ENCODE measurements at regions not wholly inside any gene's neighbourhood (a gene's known extent, or its start where the extent isn't known, plus 50 kb on each side); places are given as distances from the start of the nearest gene placed in this dataset.

GRCh38 chr2:150319085-150319484 lies 168.4 kb downstream of the RND3 start:
- H3K27ac ChIP-seq, result no peak overlapping the region
- no peak for TF ChIP-seq CTCF (IDR thresholded peaks at IDR 0.05)

- H3K27ac ChIP-seq, result no peak overlapping the region
- TF ChIP-seq CTCF (IDR thresholded peaks at IDR 0.05) (no peak), ZFX (IDR thresholded peaks at IDR 0.05; ENCODE audit: borderline replicate concordance) (no peak)
Measured at GRCh38 chr2:150312271-150312670, 175.2 kb downstream of the RND3 start.

- no peak overlapping the region for H3K27ac ChIP-seq
- TF ChIP-seq CTCF (IDR thresholded peaks at IDR 0.05) (no peak), ZFX (IDR thresholded peaks at IDR 0.05; ENCODE audit: borderline replicate concordance) (no peak)
Measured at GRCh38 chr2:150309311-150310080, 178.0 kb downstream of the RND3 start.

DNA sequence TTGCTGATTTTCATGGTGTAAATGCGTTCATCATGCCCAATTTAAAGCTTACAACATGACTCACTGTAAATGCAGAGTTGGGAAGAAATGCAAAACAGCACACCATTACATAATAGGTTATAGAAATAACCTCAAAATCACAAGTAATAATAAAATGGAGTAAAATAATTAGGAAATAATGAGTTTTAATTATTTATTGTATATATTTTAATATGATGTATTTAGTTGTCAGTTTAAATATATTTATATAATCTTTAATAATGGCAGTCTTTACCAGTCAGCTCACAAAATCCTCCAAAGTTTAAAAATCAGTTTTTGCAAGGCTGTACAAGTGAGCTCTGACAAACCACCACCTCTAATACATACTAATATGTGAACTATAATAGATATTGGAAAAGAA lies 180.2 kb downstream of the RND3 start:
- TF ChIP-seq ZFX (IDR thresholded peaks at IDR 0.05; ENCODE audit: borderline replicate concordance) (no peak), CTCF (IDR thresholded peaks at IDR 0.05) (no peak)
- no peak overlapping the region for H3K27ac ChIP-seq

DNA sequence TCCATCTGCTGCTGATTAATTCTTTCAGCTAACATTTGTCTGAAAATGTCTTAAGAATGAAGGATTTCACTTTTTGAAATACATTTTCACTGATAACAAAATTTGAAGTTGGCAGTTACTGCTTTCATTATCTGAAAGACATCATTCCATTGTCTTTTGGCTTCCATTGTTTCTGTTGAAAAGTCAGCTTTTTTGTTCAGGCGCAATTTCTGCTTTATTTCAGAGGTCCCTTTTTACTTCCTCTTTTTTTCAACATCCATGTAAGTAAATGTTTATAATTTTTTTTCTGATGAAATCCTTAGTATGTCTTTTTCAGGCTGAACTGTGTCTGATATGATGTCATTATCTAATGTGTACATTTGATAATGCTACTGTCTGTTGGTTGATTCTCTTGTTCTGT lies 184.2 kb downstream of the RND3 start:
- TF ChIP-seq CTCF (IDR thresholded peaks at IDR 0.05) (no peak), ZFX (IDR thresholded peaks at IDR 0.05; ENCODE audit: borderline replicate concordance) (no peak)
- H3K27ac ChIP-seq, result no peak overlapping the region

- TF ChIP-seq CTCF (IDR thresholded peaks at IDR 0.05), result no peak
Measured at GRCh38 chr2:150298571-150299305, 188.7 kb downstream of the RND3 start.

More at GRCh38 chr2:150298571-150299305, 188.7 kb downstream of the RND3 start:
- H3K27ac ChIP-seq, result no peak overlapping the region
